GM12891 (cell line): ENCODE measurements at regions not wholly inside any gene's neighbourhood (a gene's known extent, or its start where the extent isn't known, plus 50 kb on each side); places are given as distances from the start of the nearest gene placed in this dataset.

Experiments used
- POLR2A ChIP-seq: IDR thresholded peaks from 2 replicates; pipeline ENCODE4 v1.6.1; 2011; ENCODE audit warnings: low read depth, low read length, control low read depth
- POLR2AphosphoS5 ChIP-seq: IDR thresholded peaks from 2 replicates; pipeline ENCODE4 v1.6.1; 2011; ENCODE audit warnings: low read depth, low read length, control low read depth

DNA sequence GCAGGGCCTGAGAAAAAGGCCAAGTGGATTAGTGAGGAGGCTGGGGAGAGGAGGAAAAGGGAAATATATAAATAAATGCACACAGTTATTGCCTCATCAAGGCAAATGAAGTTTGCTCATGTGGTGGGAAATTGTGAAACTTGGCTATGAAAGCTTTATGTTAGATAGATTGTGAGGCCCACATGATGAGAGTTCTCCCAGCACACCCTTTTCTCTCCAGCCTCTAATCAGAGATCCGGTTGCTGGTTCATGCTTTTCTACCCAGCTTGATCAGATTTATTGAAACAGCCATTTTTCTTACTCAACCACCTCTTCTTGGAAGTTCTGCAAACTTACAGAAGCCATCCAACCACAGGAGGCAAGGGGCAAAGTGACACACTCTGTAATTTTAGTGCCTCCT, 125.8 kb upstream of the KLF4 start:
- TF ChIP-seq POLR2A: no peak
- TF ChIP-seq POLR2AphosphoS5: no peak
